OCI-LY1 (cell line): ENCODE measurements at regions not wholly inside any gene's neighbourhood (a gene's known extent, or its start where the extent isn't known, plus 50 kb on each side); places are given as distances from the start of the nearest gene placed in this dataset.

Experiments used
- H2AFZ ChIP-seq: fragments of 200-600 bp; sonication (generic), shearing (Covaris generic); 2 replicates; pipeline ENCODE4 v1.6.0; 2014; ENCODE audit warnings: antibody characterized with exemption, mild to moderate bottlenecking, low read length
- H3F3A ChIP-seq: fragments of 200-600 bp; sonication (generic), shearing (Covaris generic); 2 replicates; pipeline ENCODE4 v1.6.0; 2014; ENCODE audit warnings: mild to moderate bottlenecking, antibody characterized with exemption, low read length, moderate library complexity; ENCODE audit not compliant: insufficient read depth
- H3K27ac ChIP-seq: fragments of 200-600 bp; sonication (generic); 2 replicates; pipeline ENCODE4 v1.5.1; 2014; ENCODE audit warnings: low read length, mixed run types, mild to moderate bottlenecking, low read depth; ENCODE audit not compliant: poor library complexity, severe bottlenecking
- H3K27me3 ChIP-seq: fragments of 200-600 bp; sonication (generic); 2 replicates; pipeline ENCODE4 v1.6.0; 2014; ENCODE audit warnings: antibody characterized with exemption, mild to moderate bottlenecking, low read length, moderate library complexity; ENCODE audit not compliant: insufficient read depth
- H3K36me3 ChIP-seq: fragments of 200-600 bp; sonication (generic); 2 replicates; pipeline ENCODE4 v1.6.1; 2014; ENCODE audit warnings: mild to moderate bottlenecking, antibody characterized with exemption, low read length, moderate library complexity, mixed read lengths; ENCODE audit not compliant: insufficient read depth
- H3K4me1 ChIP-seq: fragments of 200-600 bp; sonication (generic); 2 replicates; pipeline ENCODE4 v1.5.1; 2014; ENCODE audit warnings: mild to moderate bottlenecking, low read length, moderate library complexity; ENCODE audit not compliant: insufficient read depth, severe bottlenecking
- H3K4me2 ChIP-seq: fragments of 200-600 bp; sonication (generic), shearing (Covaris generic); 2 replicates; pipeline ENCODE4 v1.6.1; 2014; ENCODE audit warnings: low read length
- H3K4me3 ChIP-seq: fragments of 200-600 bp; sonication (generic); 2 replicates; pipeline ENCODE4 v1.5.1; 2014; ENCODE audit warnings: low read length, low read depth, mild to moderate bottlenecking, mixed read lengths; ENCODE audit not compliant: poor library complexity, severe bottlenecking
- H3K79me2 ChIP-seq: fragments of 200-600 bp; shearing (Covaris generic); 2 replicates; pipeline ENCODE4 v1.6.1; 2016; ENCODE audit warnings: mixed run types, low read length, mixed read lengths; ENCODE audit not compliant: insufficient read depth
- H3K9ac ChIP-seq: fragments of 200-600 bp; sonication (generic), shearing (Covaris generic); 2 replicates; pipeline ENCODE4 v1.6.1; 2014; ENCODE audit warnings: mild to moderate bottlenecking, low read length, mixed read lengths
- H3K9me2 ChIP-seq: fragments of 200-600 bp; sonication (generic), shearing (Covaris generic); 2 replicates; pipeline ENCODE4 v1.6.1; 2014; ENCODE audit warnings: low read depth, mild to moderate bottlenecking, low read length, mixed read lengths
- H3K9me3 ChIP-seq: fragments of 200-600 bp; shearing (Covaris generic); 2 replicates; pipeline ENCODE4 v1.6.1; 2014; ENCODE audit warnings: low read length, mixed read lengths
- H4K20me1 ChIP-seq: fragments of 200-600 bp; sonication (generic), shearing (Covaris generic); 2 replicates; pipeline ENCODE4 v1.6.0; 2016; ENCODE audit warnings: mild to moderate bottlenecking, low read length; ENCODE audit not compliant: insufficient read depth
- CTCF ChIP-seq: fragments of 200-600 bp; sonication (generic), shearing (Covaris generic); IDR thresholded peaks from 2 replicates; pipeline ENCODE4 v1.5.1; 2017; ENCODE audit warnings: mild to moderate bottlenecking, antibody characterized with exemption, low read length, moderate library complexity, mixed read lengths
- EZH2 ChIP-seq: fragments of 200-600 bp; sonication (generic), shearing (Covaris generic); IDR thresholded peaks from 2 replicates; pipeline ENCODE4 v1.8.0; 2017; ENCODE audit warnings: borderline replicate concordance, mixed run types, mild to moderate bottlenecking, antibody characterized with exemption, low read length, moderate library complexity, mixed read lengths

GRCh38 chr16:85251225-85251760 lies 139.0 kb upstream of the CIBAR2 start:
- no peaks in the 10 kb centered on the region; the same call in 1 of the 2 replicates for H3K27me3 ChIP-seq
- H3K27ac ChIP-seq, result no peak overlapping the region
- no peaks in the 10 kb centered on the region for H3K36me3 ChIP-seq
- no peaks in the 10 kb centered on the region for H3K4me1 ChIP-seq
- H3K4me3 ChIP-seq, result no peak overlapping the region
- no peak overlapping the region for H2AFZ ChIP-seq
- H3K9ac ChIP-seq, result no peak overlapping the region
- no peaks in the 10 kb centered on the region for H3K9me3 ChIP-seq
- no peaks in the 10 kb centered on the region for H3F3A ChIP-seq
- TF ChIP-seq CTCF (no peak), EZH2 (no peak)
- H3K9me2 ChIP-seq, result no peaks in the 10 kb centered on the region
- no peaks in the 10 kb centered on the region for H4K20me1 ChIP-seq
- no peak overlapping the region for H3K4me2 ChIP-seq
- H3K79me2 ChIP-seq, result no peaks in the 10 kb centered on the region

GRCh38 chr16:85252014-85252413 lies 139.7 kb upstream of the CIBAR2 start:
- Histone ChIP-seq H3K9me3 (no peaks in the 10 kb centered on the region), H3K4me3 (no peak overlapping the region), H3K9me2 (no peaks in the 10 kb centered on the region), H2AFZ (no peak overlapping the region), H3K9ac (no peak overlapping the region), H3K4me2 (no peak overlapping the region), H3K27me3 (no peaks in the 10 kb centered on the region; the same call in 1 of the 2 replicates), H3K4me1 (no peaks in the 10 kb centered on the region), H3K36me3 (no peaks in the 10 kb centered on the region), H4K20me1 (no peaks in the 10 kb centered on the region), H3K79me2 (no peaks in the 10 kb centered on the region), H3K27ac (no peak overlapping the region), H3F3A (no peaks in the 10 kb centered on the region)
- TF ChIP-seq CTCF, result no peak
- no peak for TF ChIP-seq EZH2

GRCh38 chr16:85252461-85252860 lies 140.2 kb upstream of the CIBAR2 start:
- no peaks in the 10 kb centered on the region for H3K36me3 ChIP-seq
- no peak for TF ChIP-seq EZH2
- TF ChIP-seq CTCF, result no peak
- H3K9me3 ChIP-seq, result no peaks in the 10 kb centered on the region
- no peaks in the 10 kb centered on the region for H3F3A ChIP-seq
- no peak overlapping the region for H3K9ac ChIP-seq
- no peak overlapping the region for H3K4me3 ChIP-seq
- H3K27ac ChIP-seq, result no peak overlapping the region
- H4K20me1 ChIP-seq, result no peaks in the 10 kb centered on the region
- no peak overlapping the region for H2AFZ ChIP-seq
- H3K27me3 ChIP-seq, result no peaks in the 10 kb centered on the region; the same call in 1 of the 2 replicates
- H3K4me1 ChIP-seq, result no peaks in the 10 kb centered on the region
- no peaks in the 10 kb centered on the region for H3K9me2 ChIP-seq
- no peak overlapping the region for H3K4me2 ChIP-seq
- no peaks in the 10 kb centered on the region for H3K79me2 ChIP-seq
